NB4 (cell line): ENCODE measurements at regions not wholly inside any gene's neighbourhood (a gene's known extent, or its start where the extent isn't known, plus 50 kb on each side); places are given as distances from the start of the nearest gene placed in this dataset.

ENCODE experiments used
- DNase-seq: peaks from one replicate; pipeline ENCODE4 v3.0.0; 2010; ENCODE audit warnings: low read depth
- H3K4me3 ChIP-seq: one replicate; pipeline ENCODE4 v1.5.1; 2011; ENCODE audit warnings: mild to moderate bottlenecking, low read depth, low read length, moderate library complexity
- CTCF ChIP-seq: IDR thresholded peaks from one replicate; pipeline ENCODE4 v1.5.1; 2012; ENCODE audit warnings: low read depth, low read length
- MAX ChIP-seq: IDR thresholded peaks from 2 replicates; pipeline ENCODE4 v1.6.1; 2011; ENCODE audit warnings: low read depth, low read length
- MYC ChIP-seq: IDR thresholded peaks from 2 replicates; pipeline ENCODE4 v1.6.1; 2011; ENCODE audit warnings: low read depth, low read length
- POLR2A ChIP-seq: IDR thresholded peaks from 2 replicates; pipeline ENCODE4 v1.6.1; 2011; ENCODE audit warnings: mild to moderate bottlenecking; ENCODE audit not compliant: insufficient read length; ENCODE audit errors: extremely low read depth

- no peak for DNase-seq
- no peak overlapping the region for H3K4me3 ChIP-seq
- TF ChIP-seq CTCF (no peak), POLR2A (no peak), MYC (no peak), MAX (no peak)
These were observed 406.1 kb downstream of the GATA3 start for GRCh38 chr10:8460626-8461025.

- no peak overlapping the region for H3K4me3 ChIP-seq
- TF ChIP-seq MYC, result no peak
- TF ChIP-seq CTCF, result no peak
- no peak for TF ChIP-seq MAX
- TF ChIP-seq POLR2A, result no peak
These were observed 408.1 kb downstream of the GATA3 start for GRCh38 chr10:8462565-8462964.

GRCh38 chr10:8463853-8464252, 409.4 kb downstream of the GATA3 start:
- no peak overlapping the region for H3K4me3 ChIP-seq
- TF ChIP-seq POLR2A (no peak), MYC (no peak), MAX (no peak), CTCF (no peak)
- no peak for DNase-seq

More at GRCh38 chr10:8462565-8462964, 408.1 kb downstream of the GATA3 start:
- DNase-seq, result no peak

- DNase-seq, result no peak
- no peak for TF ChIP-seq CTCF
- no peak for TF ChIP-seq MYC
- no peak for TF ChIP-seq MAX
- no peak for TF ChIP-seq POLR2A
- no peak overlapping the region for H3K4me3 ChIP-seq
These were observed 414.0 kb downstream of the GATA3 start for GRCh38 chr10:8468477-8468876.

- DNase-seq, result peak; percentile 2
- TF ChIP-seq MYC, result no peak
- TF ChIP-seq POLR2A, result no peak
- no peak for TF ChIP-seq CTCF
- no peak for TF ChIP-seq MAX
These were observed 418.7 kb downstream of the GATA3 start for GRCh38 chr10:8473205-8473604.

GRCh38 chr10:8477300-8477699, 422.8 kb downstream of the GATA3 start:
- TF ChIP-seq MYC (no peak), POLR2A (no peak), CTCF (no peak), MAX (no peak)
- no peak for DNase-seq
- H3K4me3 ChIP-seq, result no peak overlapping the region

More at GRCh38 chr10:8473205-8473604, 418.7 kb downstream of the GATA3 start:
- H3K4me3 ChIP-seq, result no peak overlapping the region
